ENCODE measurements at regions not wholly inside any gene's neighbourhood (a gene's known extent, or its start where the extent isn't known, plus 50 kb on each side); places are given as distances from the start of the nearest gene placed in this dataset.

GRCh38 chr17:53950207-53950857 lies 127.6 kb downstream of the KIF2B start:
- peaks cover 0 to 4% (median 0%) of the 10 kb centered on the region in 4 donors for H3K4me1 ChIP-seq
- intact Hi-C loops (cut with DNase I) = no loop called here
- no peaks in the 10 kb centered on the region for H3K27me3 ChIP-seq
- TF ChIP-seq CTCF (IDR thresholded peaks at IDR 0.05) (peak; percentile 32 to 49 (median 44)), POLR2A (IDR thresholded peaks at IDR 0.05) (no peak)
- no peak overlapping the region for H3K27ac ChIP-seq
- H3K4me3 ChIP-seq = no peak overlapping the region
- H3K36me3 ChIP-seq = no peaks in the 10 kb centered on the region
- WGBS (ENCODE audit: insufficient coverage, low coverage, low lambda C conversion rate, missing lambda C conversion rate) = 29% methylated on average over 5 of the region's 5 CpGs
- peak; percentile 78 to 90 (median 84) for ATAC-seq
- peak in 2 of 3 donors; percentile 64 to 66 for DNase-seq
- peaks cover 0 to 5% (median 0%) of the 10 kb centered on the region in 4 donors for H3K9me3 ChIP-seq

- intact Hi-C loops (cut with DNase I) = no loop called here
- Histone ChIP-seq H3K27ac (no peak overlapping the region), H3K4me3 (no peak overlapping the region), H3K4me1 (peaks cover 0 to 4% (median 0%) of the 10 kb centered on the region in 4 donors), H3K9me3 (peaks cover 0 to 5% (median 0%) of the 10 kb centered on the region in 4 donors), H3K27me3 (no peaks in the 10 kb centered on the region), H3K36me3 (no peaks in the 10 kb centered on the region)
- ATAC-seq = no peak
- no peak for TF ChIP-seq CTCF (IDR thresholded peaks at IDR 0.05)
- TF ChIP-seq POLR2A (IDR thresholded peaks at IDR 0.05) = no peak
- no peak for DNase-seq
Measured at GRCh38 chr17:53950858-53951250, 128.1 kb downstream of the KIF2B start.

- Histone ChIP-seq H3K4me1 (no peaks in the 10 kb centered on the region), H3K27me3 (no peaks in the 10 kb centered on the region), H3K9me3 (no peaks in the 10 kb centered on the region), H3K4me3 (no peak overlapping the region), H3K27ac (no peak overlapping the region), H3K36me3 (no peaks in the 10 kb centered on the region)
- DNase-seq (no peak), ATAC-seq (no peak)
- TF ChIP-seq POLR2A (IDR thresholded peaks at IDR 0.05) (no peak), CTCF (IDR thresholded peaks at IDR 0.05) (no peak)
- WGBS (ENCODE audit: insufficient coverage, low coverage, low lambda C conversion rate, missing lambda C conversion rate) = 0% methylated on average over 1 of the region's 1 CpG
- intact Hi-C loops (cut with DNase I) = no loop called here
Measured at GRCh38 chr17:53971361-53971760, 148.6 kb downstream of the KIF2B start.

GRCh38 chr17:53979991-53980390 lies 157.3 kb downstream of the KIF2B start:
- DNase-seq (no peak), ATAC-seq (no peak)
- intact Hi-C loops (cut with DNase I) = no loop called here
- Histone ChIP-seq H3K9me3 (no peaks in the 10 kb centered on the region), H3K27ac (no peak overlapping the region), H3K4me3 (no peak overlapping the region), H3K4me1 (no peaks in the 10 kb centered on the region), H3K27me3 (no peaks in the 10 kb centered on the region), H3K36me3 (no peaks in the 10 kb centered on the region)
- 56% methylated on average over 5 of the region's 5 CpGs for WGBS (ENCODE audit: insufficient coverage, low coverage, low lambda C conversion rate, missing lambda C conversion rate)
- TF ChIP-seq CTCF (IDR thresholded peaks at IDR 0.05) (no peak), POLR2A (IDR thresholded peaks at IDR 0.05) (no peak)

- Histone ChIP-seq H3K9me3 (no peaks in the 10 kb centered on the region), H3K27ac (no peak overlapping the region), H3K27me3 (no peaks in the 10 kb centered on the region), H3K36me3 (no peaks in the 10 kb centered on the region), H3K4me3 (no peak overlapping the region), H3K4me1 (no peaks in the 10 kb centered on the region)
- WGBS (ENCODE audit: insufficient coverage, low coverage, low lambda C conversion rate, missing lambda C conversion rate) = 69% methylated on average over 2 of the region's 2 CpGs
- intact Hi-C loops (cut with DNase I) = no loop called here
- no peak for ATAC-seq
- no peak for TF ChIP-seq CTCF (IDR thresholded peaks at IDR 0.05)
- no peak for TF ChIP-seq POLR2A (IDR thresholded peaks at IDR 0.05)
- DNase-seq = no peak
Measured at GRCh38 chr17:53996131-53996530, 173.4 kb downstream of the KIF2B start.

Measured in right lobe of liver (tissue), 6 donors.